SK-N-SH (cell line): ENCODE measurements at regions not wholly inside any gene's neighbourhood (a gene's known extent, or its start where the extent isn't known, plus 50 kb on each side); places are given as distances from the start of the nearest gene placed in this dataset.

Experiments
- CTCF ChIA-PET: fragments of 300-600, 350-600 bp; formaldehyde crosslinking; extraction: SDS; loops from one replicate; lab custom pipeline; 2021; lab: Yijun Ruan, JAX
- POLR2A ChIA-PET: fragments of 350-600 bp; sonication (Branson Sonifier 250); formaldehyde crosslinking; extraction: SDS; loops from one replicate; lab custom pipeline; 2020; ENCODE audit warnings: antibody characterized with exemption, inconsistent platforms; lab: Yijun Ruan, JAX
- DNase-seq: peaks from one replicate; pipeline ENCODE4 v3.0.0; 2012
- H2AFZ ChIP-seq: fragments of 200-600 bp; sonication (generic); 2 replicates; pipeline ENCODE4 v1.8.1; 2016; ENCODE audit warnings: antibody characterized with exemption, mild to moderate bottlenecking, low read depth
- H3F3A ChIP-seq: fragments of 200-600 bp; sonication (generic); replicated peaks from 2 replicates; pipeline ENCODE3; 2016; ENCODE audit warnings: antibody characterized with exemption, mild to moderate bottlenecking; ENCODE audit not compliant: insufficient read depth
- H3K27ac ChIP-seq, 2 experiments: fragments of 200-500 bp in 1 of 2; fragments of 200-600 bp in 1 of 2; sonication (Bioruptor generic) in 1 of 2; sonication (generic), shearing (Covaris generic) in 1 of 2; 2 replicates each; pipeline versions ENCODE4 v1.5.1 to v1.6.1; 2014 to 2016; ENCODE audit warnings: low read depth in 2 of 2, inconsistent platforms in 1 of 2, low read length in 1 of 2, mild to moderate bottlenecking in 1 of 2, mixed read lengths in 1 of 2
- H3K27me3 ChIP-seq: fragments of 200-600 bp; sonication (generic), shearing (Covaris generic); 2 replicates; pipeline ENCODE4 v1.6.1; 2016; ENCODE audit warnings: mixed run types; ENCODE audit not compliant: insufficient read depth
- H3K36me3 ChIP-seq, 2 experiments: fragments of 200-500 bp in 1 of 2; fragments of 200-600 bp in 1 of 2; sonication (Bioruptor generic) in 1 of 2; sonication (generic) in 1 of 2; replicated peaks in 1 of 2; 2 replicates each; pipeline versions ENCODE3 to v1.5.1; 2014 to 2016; ENCODE audit warnings: low read length in 1 of 2, mild to moderate bottlenecking in 1 of 2; ENCODE audit not compliant: insufficient read depth in 2 of 2, control insufficient read depth in 1 of 2
- H3K4me1 ChIP-seq, 2 experiments: fragments of 200-500 bp in 1 of 2; fragments of 200-600 bp in 1 of 2; sonication (Bioruptor generic) in 1 of 2; sonication (generic), shearing (Covaris generic) in 1 of 2; 2 replicates each; pipeline versions ENCODE4 v1.5.1 to v1.6.1; 2014 to 2016; ENCODE audit warnings: low read depth in 1 of 2, low read length in 1 of 2, mixed run types in 1 of 2; ENCODE audit not compliant: insufficient read depth in 2 of 2, control insufficient read depth in 1 of 2
- H3K4me2 ChIP-seq: fragments of 200-600 bp; sonication (generic), shearing (Covaris generic); 2 replicates; pipeline ENCODE4 v1.6.1; 2017; ENCODE audit warnings: mixed run types
- H3K4me3 ChIP-seq, 2 experiments: fragments of 200-500 bp in 1 of 2; fragments of 200-600 bp in 1 of 2; sonication (Bioruptor generic) in 1 of 2; sonication (generic), shearing (Covaris generic) in 1 of 2; 2 replicates each; pipeline versions ENCODE4 v1.5.1 to v1.8.1; 2014 to 2016; ENCODE audit warnings: low read depth in 2 of 2, inconsistent platforms in 1 of 2, low read length in 1 of 2, mild to moderate bottlenecking in 1 of 2, mixed read lengths in 1 of 2, moderate library complexity in 1 of 2
- H3K79me2 ChIP-seq: fragments of 200-600 bp; sonication (generic); 2 replicates; pipeline ENCODE4 v1.8.1; 2017; ENCODE audit warnings: mild to moderate bottlenecking; ENCODE audit not compliant: insufficient read depth
- H3K9ac ChIP-seq: fragments of 200-600 bp; sonication (generic); 2 replicates; pipeline ENCODE4 v1.6.1; 2017; ENCODE audit warnings: mixed run types
- H3K9me2 ChIP-seq: fragments of 200-600 bp; sonication (generic); 2 replicates; pipeline ENCODE4 v1.6.1; 2017; ENCODE audit warnings: mixed run types
- H3K9me3 ChIP-seq: fragments of 200-600 bp; sonication (generic); 2 replicates; pipeline ENCODE4 v1.6.1; 2017; ENCODE audit warnings: mixed run types, mild to moderate bottlenecking, moderate library complexity
- H4K20me1 ChIP-seq: fragments of 200-600 bp; sonication (generic); 2 replicates; pipeline ENCODE4 v1.6.1; 2017; ENCODE audit warnings: mild to moderate bottlenecking, mixed run types; ENCODE audit not compliant: insufficient read depth
- CHD2 ChIP-seq: fragments of 150-350 bp; IDR thresholded peaks from 2 replicates; pipeline ENCODE4 v1.6.1; 2018; ENCODE audit warnings: low read length; ENCODE audit not compliant: partially characterized antibody
- ELF1 ChIP-seq: IDR thresholded peaks from 2 replicates; pipeline ENCODE4 v1.4.0; 2012
- EZH2phosphoT487 ChIP-seq: fragments of 200-600 bp; sonication (generic); IDR thresholded peaks from 2 replicates; pipeline ENCODE4 v1.6.1; 2017; ENCODE audit warnings: low read depth, mixed run types, mild to moderate bottlenecking, antibody characterized with exemption, moderate library complexity, borderline replicate concordance
- FOXJ3 ChIP-seq: sonication (generic); formaldehyde crosslinking; IDR thresholded peaks from 2 replicates; pipeline ENCODE4 v1.5.1; 2020; ENCODE audit warnings: mild to moderate bottlenecking, missing genetic modification reagents
- FOXM1 ChIP-seq: IDR thresholded peaks from 2 replicates; pipeline ENCODE4 v1.4.0; 2012; ENCODE audit warnings: low read depth, mild to moderate bottlenecking
- GABPA ChIP-seq: IDR thresholded peaks from 2 replicates; pipeline ENCODE4 v1.4.0; 2012; ENCODE audit warnings: low read depth, mild to moderate bottlenecking
- GATA2 ChIP-seq: sonication (generic); formaldehyde crosslinking; IDR thresholded peaks from 2 replicates; pipeline ENCODE4 v1.5.0; 2020; ENCODE audit warnings: mild to moderate bottlenecking, missing genetic modification reagents
- JUND ChIP-seq: IDR thresholded peaks from 2 replicates; pipeline ENCODE4 v1.4.0; 2012
- MEF2A ChIP-seq: IDR thresholded peaks from 2 replicates; pipeline ENCODE4 v1.4.0; 2012; ENCODE audit warnings: low read depth, borderline replicate concordance
- MXI1 ChIP-seq: IDR thresholded peaks from 2 replicates; pipeline ENCODE4 v1.6.1; 2012; ENCODE audit warnings: mild to moderate bottlenecking, low read depth, low read length, improper control_type of control experiment
- NFIC ChIP-seq: IDR thresholded peaks from 2 replicates; pipeline ENCODE4 v1.4.0; 2012; ENCODE audit warnings: borderline replicate concordance
- POLR2AphosphoS5 ChIP-seq: IDR thresholded peaks from 2 replicates; pipeline ENCODE4 v1.6.1; 2012; ENCODE audit warnings: low read depth, low read length
- RAD21 ChIP-seq: IDR thresholded peaks from 2 replicates; pipeline ENCODE4 v1.6.1; 2012; ENCODE audit warnings: mild to moderate bottlenecking, low read length
- RCOR1 ChIP-seq: fragments of 150-350 bp; IDR thresholded peaks from 2 replicates; pipeline ENCODE4 v1.6.1; 2017; ENCODE audit warnings: antibody characterized with exemption, low read length
- RFX5 ChIP-seq: IDR thresholded peaks from 2 replicates; pipeline ENCODE4 v1.6.1; 2012; ENCODE audit warnings: mild to moderate bottlenecking, improper control_type of control experiment, low read length
- SIN3A ChIP-seq: IDR thresholded peaks from 2 replicates; pipeline ENCODE4 v1.6.1; 2012; ENCODE audit warnings: low read depth, mild to moderate bottlenecking, low read length, moderate library complexity, borderline replicate concordance
- SMC3 ChIP-seq: IDR thresholded peaks from 2 replicates; pipeline ENCODE4 v1.6.1; 2012; ENCODE audit warnings: low read depth, low read length, improper control_type of control experiment
- TCF12 ChIP-seq: IDR thresholded peaks from 2 replicates; pipeline ENCODE4 v1.4.0; 2012
- TEAD4 ChIP-seq: IDR thresholded peaks from 2 replicates; pipeline ENCODE4 v1.4.0; 2012; ENCODE audit warnings: mild to moderate bottlenecking, borderline replicate concordance; ENCODE audit not compliant: insufficient read depth
- YY1 ChIP-seq: IDR thresholded peaks from 2 replicates; pipeline ENCODE4 v1.4.0; 2012; ENCODE audit warnings: low read depth, mild to moderate bottlenecking
- WGBS: methylation state at CpG from one replicate; pipeline ENCODE4 v1.1.6; 2017; ENCODE audit warnings: low lambda C conversion rate; 5-methylcytosine and 5-hydroxymethylcytosine counted together
- TF ChIP-seq, protein P1 (sequence below): fragments of 150-350 bp; IDR thresholded peaks from 2 replicates; pipeline ENCODE4 v1.6.1; 2017; ENCODE audit warnings: antibody characterized with exemption, low read length, low read depth, borderline replicate concordance
- TF ChIP-seq, protein P2 (sequence below): fragments of 200-600 bp; sonication (generic); IDR thresholded peaks from 2 replicates; pipeline ENCODE4 v1.6.1; 2017; ENCODE audit warnings: antibody characterized with exemption, mild to moderate bottlenecking, moderate library complexity
- TF ChIP-seq, protein P3 (sequence below): IDR thresholded peaks from 2 replicates; pipeline ENCODE4 v1.6.1; 2012; ENCODE audit warnings: mild to moderate bottlenecking, low read depth, low read length, moderate library complexity
- TF ChIP-seq, protein P4 (sequence below): IDR thresholded peaks from 2 replicates; pipeline ENCODE4 v1.4.0; 2012; ENCODE audit warnings: low read depth, borderline replicate concordance
- TF ChIP-seq, protein P5 (sequence below): IDR thresholded peaks from 2 replicates; pipeline ENCODE4; 2012

DNA sequence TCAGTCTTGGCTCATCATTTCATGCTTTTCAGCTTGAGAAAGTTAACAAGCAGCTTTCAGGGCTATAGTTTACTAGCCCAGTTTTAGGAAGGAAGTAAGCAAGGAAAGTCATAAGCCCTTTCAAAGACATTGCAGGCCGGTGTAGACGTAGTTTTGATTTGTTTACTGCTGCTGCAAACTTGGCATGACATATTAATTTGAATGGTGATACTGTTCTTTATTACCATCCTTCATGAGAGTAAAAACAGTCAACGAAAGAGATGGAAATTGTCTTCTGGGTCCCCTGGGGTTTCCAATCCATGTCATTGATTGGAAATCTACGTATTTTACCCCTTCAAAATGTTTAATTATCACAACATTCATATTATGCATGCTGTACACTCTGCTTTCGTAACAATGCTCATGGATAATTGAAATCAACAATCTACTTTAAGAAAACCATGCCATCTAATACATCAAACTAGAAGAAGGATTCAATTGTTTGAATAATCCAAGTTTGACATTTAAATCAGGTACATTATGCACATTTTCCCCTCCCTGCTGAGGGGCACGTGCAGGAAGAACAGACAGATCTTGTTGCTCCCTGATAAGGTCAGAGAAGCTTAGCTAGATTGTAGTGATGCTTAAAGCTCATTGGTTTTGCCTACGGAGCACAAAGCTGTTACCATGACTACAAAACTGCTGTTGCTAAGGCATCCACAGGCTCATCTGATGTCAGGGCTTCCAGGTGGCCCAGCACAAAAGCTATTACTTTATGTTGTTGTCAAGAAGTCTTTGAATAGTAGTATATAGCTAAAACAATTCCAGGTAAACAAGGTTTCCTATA lies 139.9 kb upstream of the PRLR start:
- no peaks in the 10 kb centered on the region for H4K20me1 ChIP-seq
- peak overlapping the region in 1 of 2 experiments; percentile 72; a peak in 2 of 4 replicates for H3K27ac ChIP-seq
- H3K9me3 ChIP-seq = no peaks in the 10 kb centered on the region
- no peaks in the 10 kb centered on the region for H3K27me3 ChIP-seq
- H3K4me2 ChIP-seq = no peak overlapping the region
- no peak overlapping the region for H3K9ac ChIP-seq
- no peaks in the 10 kb centered on the region for H3K36me3 ChIP-seq
- H3K79me2 ChIP-seq = no peaks in the 10 kb centered on the region
- H2AFZ ChIP-seq = no peak overlapping the region
- ChIA-PET POLR2A (no interaction called here), CTCF (interaction anchor here (1.2 kb wide), 1 partner anchor 367 kb away, joined by 3 read pairs; no protein-coding TSS in a partner anchor)
- peaks cover 0 to 18% of the 10 kb centered on the region in 2 experiments; a peak in 2 of 4 replicates for H3K4me1 ChIP-seq
- DNase-seq = peak; percentile 54
- WGBS = 11% methylated on average over 7 of the region's 7 CpGs
- no peak overlapping the region for H3K4me3 ChIP-seq
- H3K9me2 ChIP-seq = no peaks in the 10 kb centered on the region
- H3F3A ChIP-seq = no peaks in the 10 kb centered on the region
- TF ChIP-seq, protein P1, sequence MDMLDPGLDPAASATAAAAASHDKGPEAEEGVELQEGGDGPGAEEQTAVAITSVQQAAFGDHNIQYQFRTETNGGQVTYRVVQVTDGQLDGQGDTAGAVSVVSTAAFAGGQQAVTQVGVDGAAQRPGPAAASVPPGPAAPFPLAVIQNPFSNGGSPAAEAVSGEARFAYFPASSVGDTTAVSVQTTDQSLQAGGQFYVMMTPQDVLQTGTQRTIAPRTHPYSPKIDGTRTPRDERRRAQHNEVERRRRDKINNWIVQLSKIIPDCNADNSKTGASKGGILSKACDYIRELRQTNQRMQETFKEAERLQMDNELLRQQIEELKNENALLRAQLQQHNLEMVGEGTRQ = no peak
- TF ChIP-seq ELF1 (no peak), RCOR1 (no peak), SMC3 (no peak), EZH2phosphoT487 (no peak), FOXM1 (no peak), RFX5 (peak; percentile 98), TCF12 (no peak), JUND (no peak), GATA2 (peak; percentile 89), SIN3A (no peak), NFIC (no peak), MEF2A (no peak), CHD2 (no peak), FOXJ3 (CRISPR knock-in tag) (0 out of 2 replicates have a peak, but pooled peaks have one; percentile 4), TEAD4 (no peak), MXI1 (peak; percentile 80; the same call in 1 of the 2 replicates), YY1 (no peak), RAD21 (no peak; the same call in 1 of the 2 replicates), GABPA (no peak), POLR2AphosphoS5 (no peak)
- TF ChIP-seq, protein P2, sequence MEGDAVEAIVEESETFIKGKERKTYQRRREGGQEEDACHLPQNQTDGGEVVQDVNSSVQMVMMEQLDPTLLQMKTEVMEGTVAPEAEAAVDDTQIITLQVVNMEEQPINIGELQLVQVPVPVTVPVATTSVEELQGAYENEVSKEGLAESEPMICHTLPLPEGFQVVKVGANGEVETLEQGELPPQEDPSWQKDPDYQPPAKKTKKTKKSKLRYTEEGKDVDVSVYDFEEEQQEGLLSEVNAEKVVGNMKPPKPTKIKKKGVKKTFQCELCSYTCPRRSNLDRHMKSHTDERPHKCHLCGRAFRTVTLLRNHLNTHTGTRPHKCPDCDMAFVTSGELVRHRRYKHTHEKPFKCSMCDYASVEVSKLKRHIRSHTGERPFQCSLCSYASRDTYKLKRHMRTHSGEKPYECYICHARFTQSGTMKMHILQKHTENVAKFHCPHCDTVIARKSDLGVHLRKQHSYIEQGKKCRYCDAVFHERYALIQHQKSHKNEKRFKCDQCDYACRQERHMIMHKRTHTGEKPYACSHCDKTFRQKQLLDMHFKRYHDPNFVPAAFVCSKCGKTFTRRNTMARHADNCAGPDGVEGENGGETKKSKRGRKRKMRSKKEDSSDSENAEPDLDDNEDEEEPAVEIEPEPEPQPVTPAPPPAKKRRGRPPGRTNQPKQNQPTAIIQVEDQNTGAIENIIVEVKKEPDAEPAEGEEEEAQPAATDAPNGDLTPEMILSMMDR = no peak
- TF ChIP-seq, protein P3, sequence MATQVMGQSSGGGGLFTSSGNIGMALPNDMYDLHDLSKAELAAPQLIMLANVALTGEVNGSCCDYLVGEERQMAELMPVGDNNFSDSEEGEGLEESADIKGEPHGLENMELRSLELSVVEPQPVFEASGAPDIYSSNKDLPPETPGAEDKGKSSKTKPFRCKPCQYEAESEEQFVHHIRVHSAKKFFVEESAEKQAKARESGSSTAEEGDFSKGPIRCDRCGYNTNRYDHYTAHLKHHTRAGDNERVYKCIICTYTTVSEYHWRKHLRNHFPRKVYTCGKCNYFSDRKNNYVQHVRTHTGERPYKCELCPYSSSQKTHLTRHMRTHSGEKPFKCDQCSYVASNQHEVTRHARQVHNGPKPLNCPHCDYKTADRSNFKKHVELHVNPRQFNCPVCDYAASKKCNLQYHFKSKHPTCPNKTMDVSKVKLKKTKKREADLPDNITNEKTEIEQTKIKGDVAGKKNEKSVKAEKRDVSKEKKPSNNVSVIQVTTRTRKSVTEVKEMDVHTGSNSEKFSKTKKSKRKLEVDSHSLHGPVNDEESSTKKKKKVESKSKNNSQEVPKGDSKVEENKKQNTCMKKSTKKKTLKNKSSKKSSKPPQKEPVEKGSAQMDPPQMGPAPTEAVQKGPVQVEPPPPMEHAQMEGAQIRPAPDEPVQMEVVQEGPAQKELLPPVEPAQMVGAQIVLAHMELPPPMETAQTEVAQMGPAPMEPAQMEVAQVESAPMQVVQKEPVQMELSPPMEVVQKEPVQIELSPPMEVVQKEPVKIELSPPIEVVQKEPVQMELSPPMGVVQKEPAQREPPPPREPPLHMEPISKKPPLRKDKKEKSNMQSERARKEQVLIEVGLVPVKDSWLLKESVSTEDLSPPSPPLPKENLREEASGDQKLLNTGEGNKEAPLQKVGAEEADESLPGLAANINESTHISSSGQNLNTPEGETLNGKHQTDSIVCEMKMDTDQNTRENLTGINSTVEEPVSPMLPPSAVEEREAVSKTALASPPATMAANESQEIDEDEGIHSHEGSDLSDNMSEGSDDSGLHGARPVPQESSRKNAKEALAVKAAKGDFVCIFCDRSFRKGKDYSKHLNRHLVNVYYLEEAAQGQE = no peak
- TF ChIP-seq, protein P4, sequence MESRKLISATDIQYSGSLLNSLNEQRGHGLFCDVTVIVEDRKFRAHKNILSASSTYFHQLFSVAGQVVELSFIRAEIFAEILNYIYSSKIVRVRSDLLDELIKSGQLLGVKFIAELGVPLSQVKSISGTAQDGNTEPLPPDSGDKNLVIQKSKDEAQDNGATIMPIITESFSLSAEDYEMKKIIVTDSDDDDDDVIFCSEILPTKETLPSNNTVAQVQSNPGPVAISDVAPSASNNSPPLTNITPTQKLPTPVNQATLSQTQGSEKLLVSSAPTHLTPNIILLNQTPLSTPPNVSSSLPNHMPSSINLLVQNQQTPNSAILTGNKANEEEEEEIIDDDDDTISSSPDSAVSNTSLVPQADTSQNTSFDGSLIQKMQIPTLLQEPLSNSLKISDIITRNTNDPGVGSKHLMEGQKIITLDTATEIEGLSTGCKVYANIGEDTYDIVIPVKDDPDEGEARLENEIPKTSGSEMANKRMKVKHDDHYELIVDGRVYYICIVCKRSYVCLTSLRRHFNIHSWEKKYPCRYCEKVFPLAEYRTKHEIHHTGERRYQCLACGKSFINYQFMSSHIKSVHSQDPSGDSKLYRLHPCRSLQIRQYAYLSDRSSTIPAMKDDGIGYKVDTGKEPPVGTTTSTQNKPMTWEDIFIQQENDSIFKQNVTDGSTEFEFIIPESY = no peak
- TF ChIP-seq, protein P5, sequence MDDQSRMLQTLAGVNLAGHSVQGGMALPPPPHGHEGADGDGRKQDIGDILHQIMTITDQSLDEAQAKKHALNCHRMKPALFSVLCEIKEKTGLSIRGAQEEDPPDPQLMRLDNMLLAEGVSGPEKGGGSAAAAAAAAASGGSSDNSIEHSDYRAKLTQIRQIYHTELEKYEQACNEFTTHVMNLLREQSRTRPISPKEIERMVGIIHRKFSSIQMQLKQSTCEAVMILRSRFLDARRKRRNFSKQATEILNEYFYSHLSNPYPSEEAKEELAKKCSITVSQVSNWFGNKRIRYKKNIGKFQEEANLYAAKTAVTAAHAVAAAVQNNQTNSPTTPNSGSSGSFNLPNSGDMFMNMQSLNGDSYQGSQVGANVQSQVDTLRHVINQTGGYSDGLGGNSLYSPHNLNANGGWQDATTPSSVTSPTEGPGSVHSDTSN = no peak
